Ramos (cell line): ENCODE measurements at regions not wholly inside any gene's neighbourhood (a gene's known extent, or its start where the extent isn't known, plus 50 kb on each side); places are given as distances from the start of the nearest gene placed in this dataset.

Experiments used
- in situ Hi-C: fragments of 300-500 bp; cut with MboI; formaldehyde crosslinking; loops from one replicate; pipeline ENCODE4 v1.14.3; 2022; ENCODE audit warnings: low sequenced_read_pairs; ENCODE audit not compliant: unreplicated experiment

DNA sequence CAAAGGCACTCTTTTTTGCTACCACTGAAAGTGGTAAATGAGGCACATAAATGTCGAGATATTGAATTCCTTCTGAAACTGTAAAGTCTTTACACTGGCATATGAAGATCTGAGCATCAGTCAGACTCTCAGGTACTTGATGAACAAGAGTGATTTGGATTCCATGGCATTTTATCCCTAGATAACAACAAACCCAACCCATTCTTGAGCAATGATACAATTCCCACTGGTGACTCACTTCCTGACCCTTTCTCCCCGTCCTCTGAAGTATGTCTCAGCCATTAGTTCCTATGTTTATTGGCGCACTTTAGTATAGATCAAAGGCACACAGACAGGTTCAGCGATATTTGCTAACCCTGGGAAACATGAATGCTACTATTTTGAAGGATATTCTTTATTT lies 147.0 kb upstream of the RBFOX1 start:
- in situ Hi-C loops: no loop called here

DNA sequence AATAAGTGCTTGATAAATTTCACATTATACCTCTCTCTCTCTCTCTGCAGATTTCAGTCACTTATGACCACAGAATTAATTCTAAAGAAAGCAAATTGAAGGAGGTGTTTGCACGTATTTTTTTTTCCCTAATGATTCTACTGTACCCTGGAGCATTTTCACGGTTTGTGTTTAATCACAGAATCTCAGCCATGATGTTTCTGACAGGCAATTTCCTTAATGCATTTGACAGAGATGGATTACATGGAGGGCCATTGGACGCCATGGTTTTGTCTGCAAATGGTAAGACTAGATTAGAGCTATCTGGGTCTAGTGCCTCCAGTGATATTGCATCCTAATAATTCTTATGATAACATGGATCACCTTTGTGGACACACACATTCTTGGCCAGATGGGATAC lies 147.5 kb upstream of the RBFOX1 start:
- in situ Hi-C loops: no loop called here

DNA sequence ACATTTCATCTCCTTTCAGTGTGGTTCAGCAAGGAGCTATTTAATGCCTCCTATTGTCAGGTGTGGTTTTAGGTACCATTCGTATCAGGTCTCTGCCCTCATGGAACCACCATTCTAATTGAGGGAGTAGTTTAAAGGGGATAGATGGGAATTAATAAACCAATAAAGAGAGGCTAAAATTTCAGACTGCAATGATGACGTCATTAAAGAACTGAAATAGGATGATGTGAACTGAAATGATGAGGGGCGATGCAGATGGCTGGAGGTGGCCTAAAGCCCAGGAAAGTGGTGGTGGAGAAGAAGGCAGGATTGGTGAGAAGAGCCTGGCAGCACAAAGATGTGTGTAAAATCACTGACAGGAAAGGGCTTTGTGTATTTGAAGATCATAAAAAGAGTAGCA lies 148.9 kb upstream of the RBFOX1 start:
- in situ Hi-C loops: no loop called here

DNA sequence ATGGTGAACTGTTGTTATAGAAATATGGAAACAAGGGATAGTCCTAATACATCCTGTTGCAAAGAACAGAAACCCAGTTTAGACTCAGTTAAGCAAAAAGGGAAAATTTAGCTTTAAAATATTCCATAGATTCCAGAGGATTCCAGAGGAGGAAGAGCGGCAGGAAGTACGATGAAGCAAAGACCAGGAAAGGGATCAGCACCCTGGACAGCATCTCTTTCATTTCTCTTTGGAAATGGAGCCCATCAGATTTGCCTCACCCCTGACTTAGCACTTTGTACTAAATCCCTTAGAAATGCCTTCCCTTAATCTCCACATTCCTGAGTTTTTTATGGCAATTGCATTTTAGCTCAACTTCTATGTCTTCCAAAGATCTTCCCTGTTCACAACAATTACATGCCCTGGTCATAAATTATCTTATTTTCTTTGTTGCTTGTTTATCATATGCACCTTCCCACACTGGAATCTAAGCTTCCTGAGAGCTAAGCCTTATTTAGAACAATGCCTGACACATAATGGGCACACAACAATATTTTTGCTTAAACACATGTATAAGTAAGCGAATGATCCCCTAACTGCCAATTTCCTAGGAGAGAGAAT lies 150.0 kb upstream of the RBFOX1 start:
- in situ Hi-C loops: no loop called here

DNA sequence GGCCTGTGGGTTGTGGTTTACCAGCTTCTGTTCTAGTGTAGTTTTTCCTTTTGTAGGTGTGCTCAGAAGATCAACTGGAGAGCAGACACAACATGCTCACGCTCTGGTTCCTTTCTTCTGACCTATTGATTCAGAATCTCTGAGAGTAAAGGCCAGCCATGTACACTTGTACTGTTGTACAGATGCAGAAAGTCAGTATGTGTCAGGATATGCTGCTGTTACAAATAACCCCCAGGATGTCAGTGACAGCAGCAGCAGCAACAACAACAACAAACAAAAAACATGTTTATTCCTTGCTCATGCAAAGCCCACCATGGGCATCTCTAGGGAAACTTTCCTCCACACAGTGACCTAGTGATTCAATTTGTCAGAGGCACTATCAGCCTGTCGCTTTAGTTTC lies 154.8 kb upstream of the RBFOX1 start:
- in situ Hi-C loops: no loop called here

DNA sequence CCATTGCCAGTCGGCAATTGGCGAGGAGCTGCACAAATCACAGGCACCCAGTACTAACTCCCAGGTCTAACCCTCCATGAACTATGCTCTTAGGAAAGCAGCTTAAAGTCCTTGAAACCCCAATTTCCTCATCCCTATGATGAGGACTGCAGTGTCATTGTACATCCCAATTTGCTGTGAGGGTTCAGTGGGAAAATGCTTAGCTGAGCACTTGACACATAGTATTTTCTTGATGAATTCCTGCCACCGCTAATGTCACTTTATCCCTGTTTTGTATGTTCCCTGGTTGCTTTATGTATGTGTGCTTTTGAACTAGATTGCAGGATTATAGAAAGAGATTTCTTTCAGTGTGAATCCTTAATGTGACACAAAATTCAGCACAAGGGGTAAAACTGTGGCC lies 161.5 kb upstream of the RBFOX1 start:
- in situ Hi-C loops: no loop called here

DNA sequence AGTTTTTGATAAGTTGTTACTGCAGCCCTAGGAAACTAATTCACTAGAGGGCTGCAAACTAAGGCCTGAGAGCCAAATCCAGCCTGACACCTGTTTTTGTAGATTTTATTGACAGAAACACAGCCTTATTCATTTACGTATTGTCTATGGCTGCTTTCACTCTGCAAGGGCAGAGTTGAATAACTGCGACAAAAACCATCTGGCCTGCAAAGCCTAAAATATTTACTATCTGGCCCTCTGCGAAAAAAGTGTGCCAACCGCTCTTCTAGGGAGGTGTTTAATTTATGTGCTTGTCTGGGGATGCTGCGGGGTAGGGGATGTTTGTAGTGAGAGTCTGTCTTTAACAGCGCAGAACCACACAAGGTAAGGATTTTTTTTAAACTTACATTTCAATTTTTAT lies 165.0 kb upstream of the RBFOX1 start:
- in situ Hi-C loops: no loop called here

DNA sequence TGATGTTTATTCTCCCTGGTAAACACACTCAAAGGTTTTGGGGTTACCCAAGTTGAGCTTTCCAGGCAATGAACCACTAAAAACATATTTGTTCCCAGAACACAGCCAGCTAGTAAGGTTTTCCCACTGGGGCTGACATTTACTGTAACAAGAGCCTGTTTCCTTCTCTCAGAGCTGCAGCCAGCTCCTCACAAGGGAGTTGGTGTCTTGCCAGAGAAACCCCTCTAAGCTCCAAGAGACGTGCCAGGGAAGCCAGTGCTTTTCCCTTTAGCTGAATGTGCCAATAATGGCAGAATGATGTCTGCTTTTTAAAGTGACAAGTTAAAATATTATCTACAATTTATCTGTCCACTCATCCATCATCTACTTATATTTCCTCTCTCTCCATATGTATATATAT lies 170.8 kb upstream of the RBFOX1 start:
- in situ Hi-C loops: no loop called here

DNA sequence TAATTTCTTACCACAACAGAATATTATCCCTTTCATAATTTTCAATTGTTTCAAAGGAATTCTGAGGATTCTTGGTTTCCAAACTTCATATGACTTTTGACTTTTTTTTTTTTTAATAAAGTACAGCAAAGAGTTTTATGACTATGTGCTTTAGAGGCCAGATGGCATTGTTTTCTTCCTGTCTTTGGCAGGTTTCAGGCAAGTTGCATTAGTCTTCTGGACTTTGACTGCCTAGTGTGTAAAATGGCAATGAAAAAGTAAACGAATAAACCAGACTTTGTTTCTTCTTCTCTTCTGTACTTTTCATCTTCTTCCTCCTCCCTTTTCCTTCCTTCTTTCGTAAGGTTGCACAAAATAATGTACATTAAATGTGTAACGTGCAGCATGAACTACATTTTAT lies 172.6 kb upstream of the RBFOX1 start:
- in situ Hi-C loops: no loop called here

DNA sequence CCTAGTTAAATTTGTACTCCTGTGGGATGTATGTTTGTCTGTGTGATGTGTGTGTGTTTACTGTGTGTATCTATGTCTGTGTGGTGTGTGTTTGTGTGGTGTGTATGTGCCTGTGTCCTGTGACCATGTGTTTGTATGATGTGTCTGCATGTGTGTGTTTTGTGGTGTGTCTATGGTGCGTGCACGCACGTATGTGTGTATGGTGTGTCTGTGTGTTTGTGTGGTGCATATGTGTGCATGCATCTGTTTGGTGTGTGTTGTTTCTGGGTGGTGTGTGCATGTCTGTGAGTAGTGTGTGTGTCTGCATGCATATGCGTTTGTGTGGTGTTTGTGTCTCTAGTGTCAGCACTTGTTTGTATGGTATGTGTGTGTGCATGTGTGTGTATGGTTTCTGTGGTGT lies 174.2 kb upstream of the RBFOX1 start:
- in situ Hi-C loops: no loop called here

DNA sequence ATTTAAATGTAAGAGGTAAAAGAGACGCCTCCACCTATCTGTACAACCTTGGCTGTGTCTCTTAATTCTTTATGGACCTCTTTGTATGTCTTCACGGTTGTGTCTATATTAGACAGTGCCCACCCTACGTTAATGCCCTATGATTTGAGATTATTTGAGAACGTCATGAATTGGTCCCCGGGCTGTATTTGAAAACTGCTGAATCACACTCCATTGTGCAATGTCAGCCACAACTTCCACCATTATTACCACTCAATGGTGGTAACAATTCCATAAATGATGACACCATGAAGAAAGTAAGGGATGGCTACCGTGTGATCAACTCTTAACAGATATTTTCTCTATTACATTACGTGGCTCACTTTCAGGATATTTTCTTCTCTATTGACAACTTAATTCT lies 182.4 kb upstream of the RBFOX1 start:
- in situ Hi-C loops: no loop called here

DNA sequence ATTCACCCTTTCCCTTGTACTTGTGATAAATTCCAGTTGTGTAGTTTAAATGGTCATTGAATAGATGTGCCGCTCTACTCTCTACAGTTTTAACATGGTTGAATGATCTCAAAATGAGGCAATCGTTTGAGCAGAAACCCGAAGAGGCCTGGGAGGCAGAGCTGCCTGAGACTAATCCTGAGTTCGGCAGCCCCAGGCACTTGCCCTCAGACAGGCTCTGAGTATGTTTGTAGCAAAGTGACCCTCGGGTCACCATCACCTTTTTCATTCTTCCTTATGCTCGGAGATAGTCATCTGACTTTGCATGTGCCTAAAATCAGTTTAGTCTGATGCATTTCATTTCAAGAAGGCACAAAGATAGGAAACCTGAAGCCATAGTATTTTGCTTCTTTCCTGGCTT lies 184.0 kb upstream of the RBFOX1 start:
- in situ Hi-C loops: no loop called here

DNA sequence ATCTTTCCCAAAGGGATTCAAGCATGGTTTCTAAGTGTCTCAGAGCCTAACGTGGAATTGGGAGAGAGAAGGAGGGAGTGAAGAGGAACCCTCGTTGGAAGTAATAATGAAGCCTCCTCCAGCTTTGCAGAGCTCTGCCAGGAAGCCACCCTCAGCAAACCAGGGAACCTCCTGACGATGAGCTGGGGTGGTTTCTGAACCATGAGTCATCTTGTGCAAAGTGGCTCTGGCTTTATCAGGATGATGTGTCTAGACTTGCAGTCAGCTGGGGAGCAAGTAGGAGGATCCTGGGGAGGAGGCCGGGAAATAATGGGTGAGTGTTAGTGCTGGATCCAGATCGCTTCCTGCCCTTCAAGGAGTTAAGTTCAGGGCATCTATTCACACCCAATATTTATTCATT lies 191.7 kb upstream of the RBFOX1 start:
- in situ Hi-C loops: no loop called here

DNA sequence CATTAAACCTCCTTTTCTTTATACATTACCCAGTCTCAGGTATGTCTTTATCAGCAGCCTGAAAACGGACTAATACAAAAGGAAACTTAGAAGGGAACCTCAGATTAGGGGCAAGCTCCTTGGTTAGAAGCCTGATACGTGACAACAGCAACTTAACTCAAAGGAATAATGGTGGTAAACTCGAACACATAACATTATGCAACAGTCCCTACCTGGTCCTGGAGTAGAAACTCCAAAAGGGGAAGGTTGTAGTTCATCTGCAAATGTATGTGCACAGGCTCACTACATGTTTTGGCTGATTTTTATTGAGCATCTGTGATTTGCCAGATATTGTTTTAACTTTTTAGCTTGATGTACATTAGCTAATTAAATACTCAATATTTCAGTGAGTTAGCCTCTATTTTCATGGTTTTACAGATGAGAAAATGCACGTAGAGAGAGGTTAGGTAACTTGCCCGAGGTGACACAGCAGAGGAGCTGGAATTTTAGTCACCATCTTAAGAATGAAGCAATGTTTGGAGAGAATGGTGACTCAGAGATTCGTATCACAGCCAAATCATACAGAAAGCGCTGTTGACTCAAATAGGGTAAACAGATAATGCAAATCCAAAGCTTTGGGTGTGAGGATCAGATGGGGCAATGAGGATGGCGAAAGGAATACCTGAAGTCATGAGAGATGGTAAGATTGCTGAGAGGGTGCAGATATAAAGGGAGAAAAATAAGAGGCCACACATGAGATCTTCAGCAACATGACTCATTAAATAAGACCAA lies 194.9 kb upstream of the RBFOX1 start:
- in situ Hi-C loops: no loop called here

DNA sequence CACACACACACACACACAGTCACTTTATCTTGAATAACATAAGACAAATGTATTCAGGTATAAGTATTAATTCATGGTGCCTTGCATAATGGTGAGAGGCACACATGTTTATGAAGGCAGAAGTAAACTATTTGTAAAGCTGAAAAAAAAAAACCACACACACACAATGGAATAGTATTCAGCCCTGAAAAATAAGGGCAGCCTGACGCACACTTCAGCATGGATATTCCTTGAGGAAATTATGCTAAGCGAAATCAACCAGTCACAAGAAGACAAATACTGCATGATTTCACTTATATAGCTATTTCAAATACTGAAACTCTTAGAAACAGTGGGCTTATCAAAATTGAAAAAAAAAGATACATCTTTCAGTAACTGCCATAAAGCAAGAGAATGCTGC lies 200.2 kb upstream of the RBFOX1 start:
- in situ Hi-C loops: no loop called here

DNA sequence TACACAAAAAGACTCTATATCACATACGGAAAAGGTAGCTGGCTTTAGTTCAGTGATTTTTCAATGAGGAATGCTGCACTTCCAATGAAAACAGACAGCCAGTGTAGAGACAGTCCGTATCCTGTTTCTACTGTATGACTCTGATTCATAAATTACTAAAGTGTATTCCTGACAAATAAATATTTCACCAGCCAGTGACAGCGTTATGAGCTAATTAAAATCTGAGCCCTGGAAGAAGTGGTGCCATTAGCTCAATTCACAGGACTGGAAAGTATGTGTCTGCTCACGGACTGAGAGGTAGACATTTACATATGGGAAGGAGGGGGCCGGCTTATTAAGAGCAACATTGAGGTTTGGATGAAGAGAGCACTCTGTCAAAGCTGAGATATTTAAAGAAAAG lies 207.9 kb upstream of the RBFOX1 start:
- in situ Hi-C loops: no loop called here

DNA sequence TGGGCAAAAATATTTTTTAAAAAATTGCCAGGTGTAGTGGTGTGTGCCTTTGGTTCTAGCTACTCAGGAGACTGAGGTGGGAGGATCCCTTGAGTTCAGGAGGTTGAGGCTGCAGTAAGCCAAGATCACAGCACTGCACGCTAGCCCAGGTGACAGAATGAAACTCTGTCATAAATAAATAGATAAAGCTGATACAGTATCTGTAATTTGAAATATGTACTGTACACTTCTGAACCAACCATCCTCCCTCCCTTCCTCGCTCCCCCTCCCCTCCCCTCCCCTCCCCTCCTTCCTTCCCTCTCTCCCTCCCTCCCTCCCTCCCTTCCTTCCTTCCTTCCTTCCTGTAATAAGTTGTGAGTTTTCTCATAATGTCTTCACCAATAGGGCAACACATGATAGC lies 208.4 kb upstream of the RBFOX1 start:
- in situ Hi-C loops: no loop called here

DNA sequence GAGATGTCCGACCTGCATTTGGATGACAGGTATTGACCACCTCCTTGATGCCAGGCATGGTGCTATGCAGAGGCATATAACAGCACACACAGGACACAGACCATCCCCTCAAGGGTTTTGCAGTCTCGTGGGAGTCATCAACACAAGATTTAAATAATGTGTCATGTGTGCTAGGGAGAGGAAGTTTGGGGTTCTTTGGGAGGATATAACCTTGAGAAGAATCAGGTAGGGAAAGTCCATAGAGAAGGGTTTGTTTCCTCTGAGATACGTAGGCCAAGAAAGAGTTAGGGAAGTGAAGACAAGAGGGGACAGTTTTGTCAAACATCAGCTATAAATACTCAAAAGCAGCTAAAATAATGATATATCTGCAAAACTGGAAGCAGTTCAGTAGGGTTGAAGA lies 215.9 kb upstream of the RBFOX1 start:
- in situ Hi-C loops: no loop called here

DNA sequence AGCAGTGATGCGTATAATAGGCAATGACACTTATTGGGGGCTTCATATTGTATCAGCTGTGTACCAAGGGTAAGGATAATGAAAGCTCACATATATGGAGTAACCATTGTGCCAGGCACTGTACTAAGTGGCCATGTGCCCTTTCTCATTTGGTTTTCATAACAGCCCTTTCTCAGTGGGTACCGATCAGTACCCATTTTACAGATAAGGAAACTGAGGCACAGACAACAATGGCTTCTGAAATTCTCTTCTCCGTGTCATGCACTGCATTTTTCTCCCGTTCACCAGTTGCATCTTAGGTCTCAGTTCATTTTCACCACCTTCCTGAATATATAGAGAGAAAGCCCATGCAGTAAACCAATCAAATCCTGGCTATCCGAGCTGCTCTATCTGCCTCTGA lies 216.7 kb upstream of the RBFOX1 start:
- in situ Hi-C loops: no loop called here

DNA sequence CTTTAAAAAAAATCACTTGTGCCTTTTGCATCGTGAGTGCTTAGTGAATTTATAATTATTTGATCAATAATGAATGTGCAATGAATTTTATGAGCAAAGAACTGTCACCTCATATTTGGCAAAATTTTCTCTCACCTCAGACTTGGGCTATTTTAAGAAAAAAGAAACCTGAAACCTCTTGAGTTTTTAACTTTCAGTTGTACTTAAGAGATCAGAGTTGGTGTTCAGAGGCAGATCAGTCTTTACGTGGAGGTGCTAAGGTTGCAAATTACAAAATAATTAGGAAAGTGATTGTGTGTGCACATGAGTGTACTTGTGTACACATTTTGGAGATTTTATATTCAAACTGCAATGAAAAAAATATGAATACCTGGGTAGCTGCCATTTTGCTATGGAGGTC lies 218.7 kb upstream of the RBFOX1 start:
- in situ Hi-C loops: no loop called here

DNA sequence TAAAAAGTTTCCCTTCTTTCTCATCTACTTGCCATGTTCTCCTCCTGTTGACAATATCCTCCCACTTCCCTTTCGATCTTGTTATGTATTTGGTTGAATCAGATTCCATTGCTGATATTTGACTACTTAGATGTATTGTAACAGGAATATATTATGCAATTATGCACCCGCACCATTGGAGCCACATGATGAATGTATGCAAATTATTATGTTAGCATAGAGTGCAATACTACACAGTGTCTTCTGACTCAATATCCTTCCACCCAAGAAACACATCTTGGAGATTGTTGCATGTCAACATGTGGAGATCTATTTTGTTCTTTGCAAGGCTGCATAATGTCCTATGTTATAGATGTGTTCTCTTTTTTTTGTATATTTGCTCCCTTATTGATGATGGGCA lies 219.2 kb upstream of the RBFOX1 start:
- in situ Hi-C loops: no loop called here

DNA sequence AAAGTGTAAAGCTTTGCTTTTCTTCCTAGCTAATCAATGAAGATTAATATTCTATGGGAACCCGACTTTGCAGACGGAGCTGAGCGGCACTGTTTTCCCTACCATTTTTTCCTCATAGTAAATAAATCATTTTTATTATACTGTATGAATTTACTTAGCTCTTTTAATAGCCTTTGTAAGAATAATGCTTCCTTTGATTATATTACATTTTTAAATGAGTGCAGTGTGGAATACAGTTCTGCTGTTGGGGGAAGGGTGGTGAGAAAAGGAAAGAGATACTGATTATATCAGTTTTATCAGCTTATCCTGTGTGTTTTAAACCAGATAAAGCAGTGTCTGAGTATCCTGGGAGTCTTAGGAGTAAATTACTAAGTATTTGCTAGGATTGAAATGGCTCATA lies 221.4 kb upstream of the RBFOX1 start:
- in situ Hi-C loops: no loop called here
